Urinary bladder (tissue), 3 donors: ENCODE measurements at regions not wholly inside any gene's neighbourhood (a gene's known extent, or its start where the extent isn't known, plus 50 kb on each side); places are given as distances from the start of the nearest gene placed in this dataset.
"Not testable (repeated sequence)": the region's sequence is repeated elsewhere in the genome, so short reads cannot be mapped to it uniquely, and the experiment has no call there.

Experiments used
- DNase-seq: peaks from one replicate; pipeline ENCODE4 v3.0.0-alpha.2; 2015; ENCODE audit errors: extremely low spot score
- H3K27ac ChIP-seq: one replicate; pipeline ENCODE4 v1.5.1; 2013; ENCODE audit warnings: low read depth, mild to moderate bottlenecking, moderate library complexity
- H3K36me3 ChIP-seq: one replicate; pipeline ENCODE4 v1.6.1; 2013; ENCODE audit warnings: mild to moderate bottlenecking, moderate library complexity; ENCODE audit not compliant: insufficient read depth
- H3K4me1 ChIP-seq: one replicate; pipeline ENCODE4 v1.6.1; 2013; ENCODE audit warnings: mild to moderate bottlenecking, moderate library complexity; ENCODE audit not compliant: insufficient read depth
- H3K4me3 ChIP-seq: one replicate; pipeline ENCODE4 v1.5.1; 2013; ENCODE audit warnings: low read depth, low read length
- WGBS: extraction: QIAGEN DNeasy Blood & Tissue Kit; methylation state at CpG from one replicate; pipeline ENCODE4 v1.1.7; 2013; 5-methylcytosine and 5-hydroxymethylcytosine counted together
- donor health status: healthy with polysubstance abuse.
- donor health status: healthy.

DNA sequence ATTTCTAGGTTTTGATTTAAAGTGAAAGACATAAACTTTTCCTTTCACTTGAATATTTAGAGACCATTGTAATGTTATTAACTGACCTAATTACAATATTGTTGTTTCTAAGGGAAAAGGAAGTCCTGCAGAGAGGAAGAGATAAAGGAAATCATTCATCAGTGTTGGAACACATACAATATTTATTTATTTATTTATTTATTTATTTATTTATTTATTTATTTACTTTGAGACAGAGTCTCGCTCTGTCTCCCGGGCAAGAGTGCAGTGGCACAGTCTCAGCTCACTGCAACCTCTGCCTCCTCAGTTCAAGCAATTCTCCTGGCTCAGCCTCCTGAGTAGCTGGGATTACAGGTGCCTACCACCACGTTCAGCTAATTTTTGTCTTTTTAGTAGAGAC, 668.6 kb upstream of the NEGR1 start:
- 81% methylated on average over 3 of the region's 3 CpGs for WGBS
- H3K36me3 ChIP-seq, H3K4me3 ChIP-seq: not testable (repeated sequence)

GRCh38 chr1:72946903-72947499, 664.7 kb upstream of the NEGR1 start:
- Histone ChIP-seq H3K4me1 (no peaks in the 10 kb centered on the region), H3K27ac (no peak overlapping the region), H3K36me3 (no peaks in the 10 kb centered on the region), H3K4me3 (no peak overlapping the region)
- WGBS: 38% methylated on average over 3 of the region's 3 CpGs
- DNase-seq: no peak

More for the DNA sequence above, 668.6 kb upstream of the NEGR1 start:
- H3K27ac ChIP-seq, H3K4me1 ChIP-seq, DNase-seq: not testable (repeated sequence)

- Histone ChIP-seq H3K4me3 (no peak overlapping the region), H3K4me1 (no peaks in the 10 kb centered on the region), H3K36me3 (no peaks in the 10 kb centered on the region), H3K27ac (no peak overlapping the region)
- WGBS: 45% methylated on average over 2 of the region's 2 CpGs
- no peak for DNase-seq
Observed at GRCh38 chr1:72942008-72942407, 659.7 kb upstream of the NEGR1 start.

DNA sequence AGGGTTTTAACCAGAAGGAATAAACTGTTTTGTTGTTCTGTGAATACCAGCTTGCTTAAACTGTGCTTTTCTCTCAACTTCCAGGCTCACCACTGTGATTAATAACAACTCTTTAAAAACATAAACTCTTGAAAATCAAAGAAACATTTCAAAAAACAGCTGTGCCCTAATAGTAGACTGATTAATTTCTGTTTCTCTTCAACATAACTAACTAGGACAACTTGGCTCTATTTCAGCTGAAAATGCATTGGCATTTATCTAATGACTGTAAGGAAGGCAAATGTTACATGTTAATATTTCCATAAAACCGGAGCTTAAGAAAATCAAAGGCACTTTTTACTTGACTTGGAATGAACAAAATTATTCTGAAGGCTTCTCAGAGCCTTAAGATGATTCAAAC, 656.1 kb upstream of the NEGR1 start:
- H3K4me1 ChIP-seq: no peaks in the 10 kb centered on the region
- H3K36me3 ChIP-seq: no peaks in the 10 kb centered on the region
- no peak overlapping the region for H3K27ac ChIP-seq
- 33% methylated on average over 1 of the region's 1 CpG for WGBS
- DNase-seq: no peak
- no peak overlapping the region for H3K4me3 ChIP-seq

DNA sequence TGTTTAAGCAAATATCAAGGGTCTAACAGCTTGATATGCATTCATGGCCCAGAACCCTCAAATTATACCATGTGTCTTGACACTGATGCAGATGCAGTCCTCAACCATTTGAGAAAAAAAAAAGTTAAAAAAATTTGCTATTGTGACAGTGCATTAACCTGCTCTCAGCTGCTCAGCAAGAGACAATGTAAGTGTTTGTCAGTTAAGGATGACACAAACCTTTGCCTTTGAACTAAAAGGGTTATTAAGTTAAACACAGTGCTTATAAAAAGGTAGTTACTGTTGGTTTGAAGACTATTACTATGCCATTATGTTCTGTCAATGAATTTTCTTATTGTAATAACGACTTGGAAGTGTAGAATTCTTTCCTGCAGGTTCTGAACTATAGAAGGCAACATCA, 655.6 kb upstream of the NEGR1 start:
- no peaks in the 10 kb centered on the region for H3K4me1 ChIP-seq
- no peaks in the 10 kb centered on the region for H3K36me3 ChIP-seq
- WGBS: 61% methylated on average over 1 of the region's 1 CpG
- H3K4me3 ChIP-seq: no peak overlapping the region
- no peak overlapping the region for H3K27ac ChIP-seq
- DNase-seq: no peak

DNA sequence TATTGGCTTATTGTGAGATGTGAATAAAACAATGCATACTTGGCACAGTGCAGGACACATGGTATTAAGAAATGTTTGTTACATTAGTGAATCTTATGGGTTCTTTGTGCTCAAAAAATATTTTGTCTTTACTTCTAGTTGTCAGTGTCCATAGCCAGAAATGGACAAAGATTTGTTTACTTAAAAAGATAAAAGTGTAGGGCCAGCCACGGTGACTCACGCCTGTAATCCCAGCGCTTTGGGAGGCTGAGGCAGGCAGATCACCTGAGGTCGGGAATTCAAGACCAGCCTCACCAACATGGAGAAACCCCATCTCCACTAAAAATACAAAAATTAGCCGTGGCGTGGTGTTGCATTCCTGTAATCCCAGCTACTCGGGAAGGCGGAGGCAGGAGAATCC, 654.6 kb upstream of the NEGR1 start:
- Histone ChIP-seq H3K4me3 (no peak overlapping the region), H3K4me1 (no peaks in the 10 kb centered on the region), H3K27ac (no peak overlapping the region), H3K36me3 (no peaks in the 10 kb centered on the region)
- 82% methylated on average over 8 of the region's 8 CpGs for WGBS
- no peak for DNase-seq

DNA sequence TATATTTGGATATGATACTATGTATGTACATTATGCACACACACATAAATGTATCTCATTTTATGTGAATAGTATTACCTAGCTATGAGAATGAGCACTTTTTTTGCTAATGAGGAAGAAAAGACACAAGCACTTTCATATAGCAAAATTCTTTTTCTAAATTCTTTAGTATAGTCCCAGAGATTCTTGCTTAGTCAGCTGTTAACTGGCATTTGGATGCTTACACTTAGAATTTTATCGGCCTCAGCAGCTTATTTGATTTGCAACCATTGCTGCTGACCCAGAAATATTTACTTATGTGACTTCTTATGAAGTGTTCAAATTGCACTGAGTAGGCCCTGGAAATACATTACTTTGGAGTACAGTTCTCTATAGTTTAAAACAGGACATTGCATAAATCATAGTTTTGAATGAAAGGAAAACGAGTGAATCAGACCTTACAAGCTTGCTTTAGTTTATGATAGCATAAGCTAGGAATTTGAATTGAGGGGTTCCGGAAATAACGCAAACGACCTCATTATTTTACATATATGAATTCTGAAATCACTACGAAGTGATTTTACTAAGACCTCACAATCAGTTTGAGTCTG, 653.9 kb upstream of the NEGR1 start:
- no peaks in the 10 kb centered on the region for H3K4me1 ChIP-seq
- WGBS: 83% methylated on average over 6 of the region's 6 CpGs
- no peak overlapping the region for H3K27ac ChIP-seq
- DNase-seq: no peak
- no peak overlapping the region for H3K4me3 ChIP-seq
- no peaks in the 10 kb centered on the region for H3K36me3 ChIP-seq

DNA sequence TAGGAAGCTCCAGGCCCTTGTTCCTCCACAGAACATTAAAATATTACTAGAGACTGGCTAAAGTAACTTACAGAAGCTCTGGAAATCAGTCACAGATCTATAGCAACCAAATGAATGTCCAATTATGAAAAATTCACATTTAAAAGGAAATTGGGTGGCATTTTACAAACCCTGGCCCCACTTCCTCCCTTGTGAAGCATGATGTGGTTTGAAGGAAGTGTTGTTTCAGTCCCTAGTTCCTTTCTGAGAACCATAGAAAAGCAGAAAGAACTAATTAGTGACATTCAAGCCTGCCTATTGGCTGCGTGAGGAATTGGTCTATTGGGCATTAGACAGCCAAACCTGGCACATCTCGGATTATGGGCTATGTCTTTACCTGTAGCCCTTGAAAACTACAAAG, 649.7 kb upstream of the NEGR1 start:
- WGBS: 94% methylated on average over 2 of the region's 2 CpGs
- no peak for DNase-seq
- H3K27ac ChIP-seq: no peak overlapping the region
- H3K4me3 ChIP-seq: no peak overlapping the region
- H3K36me3 ChIP-seq: no peaks in the 10 kb centered on the region
- H3K4me1 ChIP-seq: no peaks in the 10 kb centered on the region

DNA sequence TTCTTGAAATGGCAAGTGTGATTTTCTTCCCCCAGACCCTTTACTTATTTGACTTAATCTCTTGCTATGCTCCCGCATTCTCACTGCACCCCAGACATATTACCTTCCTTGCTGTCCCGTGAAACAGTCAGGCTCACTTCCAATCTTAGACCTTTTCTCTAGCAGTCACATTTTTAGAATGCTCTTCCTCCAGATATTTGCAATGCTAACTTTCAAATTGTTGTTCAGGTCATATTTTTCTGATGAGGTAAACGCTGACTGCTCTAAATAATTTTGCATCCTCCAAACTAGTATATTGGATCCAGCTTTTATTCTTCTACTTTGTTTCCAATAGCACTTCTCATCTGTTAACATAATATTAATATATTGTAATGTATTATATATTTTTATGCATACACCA, 648.2 kb upstream of the NEGR1 start:
- 90% methylated on average over 3 of the region's 3 CpGs for WGBS
- no peak for DNase-seq
- H3K27ac ChIP-seq: no peak overlapping the region
- H3K36me3 ChIP-seq: no peaks in the 10 kb centered on the region
- H3K4me3 ChIP-seq: no peak overlapping the region
- H3K4me1 ChIP-seq: no peaks in the 10 kb centered on the region

- DNase-seq: no peak
- Histone ChIP-seq H3K27ac (no peak overlapping the region), H3K4me1 (no peaks in the 10 kb centered on the region), H3K4me3 (no peak overlapping the region), H3K36me3 (no peaks in the 10 kb centered on the region)
- 50% methylated on average over 4 of the region's 4 CpGs for WGBS
Observed at GRCh38 chr1:72918940-72919339, 636.6 kb upstream of the NEGR1 start.

GRCh38 chr1:72917920-72918319, 635.6 kb upstream of the NEGR1 start:
- Histone ChIP-seq H3K36me3 (no peaks in the 10 kb centered on the region), H3K4me3 (no peak overlapping the region), H3K4me1 (no peaks in the 10 kb centered on the region), H3K27ac (no peak overlapping the region)
- 95% methylated on average over 1 of the region's 1 CpG for WGBS
- no peak for DNase-seq

GRCh38 chr1:72915581-72915980, 633.2 kb upstream of the NEGR1 start:
- WGBS: 40% methylated on average over 6 of the region's 6 CpGs
- no peaks in the 10 kb centered on the region for H3K4me1 ChIP-seq
- H3K36me3 ChIP-seq: no peaks in the 10 kb centered on the region
- no peak overlapping the region for H3K4me3 ChIP-seq
- no peak overlapping the region for H3K27ac ChIP-seq
- no peak for DNase-seq

- WGBS: 77% methylated on average over 3 of the region's 3 CpGs
- no peaks in the 10 kb centered on the region for H3K36me3 ChIP-seq
- no peak for DNase-seq
- H3K4me3 ChIP-seq: no peak overlapping the region
- no peak overlapping the region for H3K27ac ChIP-seq
- H3K4me1 ChIP-seq: no peaks in the 10 kb centered on the region
Observed at GRCh38 chr1:72911656-72912055, 629.3 kb upstream of the NEGR1 start.

- Histone ChIP-seq H3K36me3 (no peaks in the 10 kb centered on the region), H3K4me3 (no peak overlapping the region), H3K4me1 (no peaks in the 10 kb centered on the region), H3K27ac (no peak overlapping the region)
- DNase-seq: no peak
Observed at GRCh38 chr1:72896256-72896655, 613.9 kb upstream of the NEGR1 start.

- H3K27ac ChIP-seq: no peak overlapping the region
- DNase-seq: no peak
- H3K4me1 ChIP-seq: no peaks in the 10 kb centered on the region
- H3K36me3 ChIP-seq: no peaks in the 10 kb centered on the region
- 31% methylated on average over 1 of the region's 1 CpG for WGBS
- no peak overlapping the region for H3K4me3 ChIP-seq
Observed at GRCh38 chr1:72892461-72892860, 610.1 kb upstream of the NEGR1 start.
